Nephron progenitor cell (in vitro differentiated cells): ENCODE measurements at regions not wholly inside any gene's neighbourhood (a gene's known extent, or its start where the extent isn't known, plus 50 kb on each side); places are given as distances from the start of the nearest gene placed in this dataset.
A peak's percentile ranks its signal among the peaks of the same experiment; 100 is the strongest.

Experiments used
- DNase-seq: peaks from one replicate; pipeline ENCODE4 v3.0.0; 2021
- H3K27ac Mint-ChIP-seq: 2 replicates; pipeline ENCODE4 v1.8.0; 2021; ENCODE audit warnings: mild to moderate bottlenecking, moderate library complexity, mixed read lengths
- H3K27me3 Mint-ChIP-seq: 2 replicates; pipeline ENCODE4 v1.8.0; 2021; ENCODE audit warnings: mild to moderate bottlenecking, low read depth, mixed read lengths; ENCODE audit not compliant: poor library complexity
- H3K36me3 Mint-ChIP-seq: 2 replicates; pipeline ENCODE4 v1.8.0; 2021; ENCODE audit warnings: low read depth, mixed read lengths
- H3K4me1 Mint-ChIP-seq: 2 replicates; pipeline ENCODE4 v1.8.0; 2021; ENCODE audit warnings: mixed read lengths
- H3K4me3 Mint-ChIP-seq: 2 replicates; pipeline ENCODE4 v1.8.0; 2021; ENCODE audit warnings: mild to moderate bottlenecking, moderate library complexity, mixed read lengths
- H3K9me3 Mint-ChIP-seq: 2 replicates; pipeline ENCODE4 v1.8.0; 2021; ENCODE audit warnings: mild to moderate bottlenecking, moderate library complexity, mixed read lengths
- CTCF ChIP-seq: fragments of 200-600 bp; sonication (generic); IDR thresholded peaks from 2 replicates; pipeline ENCODE4 v1.5.0; 2021; ENCODE audit warnings: antibody characterized with exemption

DNA sequence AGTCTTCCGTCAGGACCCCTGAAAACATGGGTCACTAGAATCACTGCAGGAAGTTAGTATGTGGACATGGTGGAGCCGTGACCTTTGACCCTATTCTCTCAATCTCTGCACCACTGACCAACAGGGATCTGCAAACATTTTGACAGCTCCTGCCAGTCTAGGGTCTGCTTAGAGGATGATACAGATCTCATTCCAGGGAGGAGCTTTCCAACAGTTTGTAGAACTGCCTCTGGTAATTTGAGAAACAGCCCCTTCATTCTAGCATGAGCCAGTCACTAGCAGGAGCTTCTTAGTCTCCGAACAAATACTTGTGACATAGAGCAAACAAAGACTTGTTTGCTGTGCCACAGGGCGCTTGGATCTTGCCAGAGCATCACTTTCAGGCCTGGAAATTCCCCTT is 270.3 kb upstream of the CFAP20DC start:
- Mint-ChIP-seq H3K4me1 (peaks cover 28% of the 10 kb centered on the region), H3K27ac (peak overlapping the region; percentile 93)
- TF ChIP-seq CTCF: no peak

GRCh38 chr3:59319442-59319841 is 269.6 kb upstream of the CFAP20DC start:
- TF ChIP-seq CTCF: no peak

More for the DNA sequence above, 270.3 kb upstream of the CFAP20DC start:
- H3K4me3 Mint-ChIP-seq: no peak overlapping the region
- DNase-seq: no peak
- H3K9me3 Mint-ChIP-seq: no peaks in the 10 kb centered on the region
- no peaks in the 10 kb centered on the region for H3K27me3 Mint-ChIP-seq
- H3K36me3 Mint-ChIP-seq: no peaks in the 10 kb centered on the region

GRCh38 chr3:59318881-59319280 is 269.1 kb upstream of the CFAP20DC start:
- no peak for TF ChIP-seq CTCF
- no peak overlapping the region for H3K27ac Mint-ChIP-seq
- DNase-seq: no peak
- no peaks in the 10 kb centered on the region for H3K27me3 Mint-ChIP-seq
- no peaks in the 10 kb centered on the region for H3K36me3 Mint-ChIP-seq
- no peaks in the 10 kb centered on the region for H3K9me3 Mint-ChIP-seq
- H3K4me1 Mint-ChIP-seq: peaks cover 32% of the 10 kb centered on the region
- no peak overlapping the region for H3K4me3 Mint-ChIP-seq

More at GRCh38 chr3:59319442-59319841, 269.6 kb upstream of the CFAP20DC start:
- H3K4me3 Mint-ChIP-seq: no peak overlapping the region
- no peak for DNase-seq
- H3K9me3 Mint-ChIP-seq: no peaks in the 10 kb centered on the region
- no peaks in the 10 kb centered on the region for H3K36me3 Mint-ChIP-seq
- peak overlapping the region; percentile 93 for H3K27ac Mint-ChIP-seq
- no peaks in the 10 kb centered on the region for H3K27me3 Mint-ChIP-seq
- peaks cover 28% of the 10 kb centered on the region for H3K4me1 Mint-ChIP-seq

DNA sequence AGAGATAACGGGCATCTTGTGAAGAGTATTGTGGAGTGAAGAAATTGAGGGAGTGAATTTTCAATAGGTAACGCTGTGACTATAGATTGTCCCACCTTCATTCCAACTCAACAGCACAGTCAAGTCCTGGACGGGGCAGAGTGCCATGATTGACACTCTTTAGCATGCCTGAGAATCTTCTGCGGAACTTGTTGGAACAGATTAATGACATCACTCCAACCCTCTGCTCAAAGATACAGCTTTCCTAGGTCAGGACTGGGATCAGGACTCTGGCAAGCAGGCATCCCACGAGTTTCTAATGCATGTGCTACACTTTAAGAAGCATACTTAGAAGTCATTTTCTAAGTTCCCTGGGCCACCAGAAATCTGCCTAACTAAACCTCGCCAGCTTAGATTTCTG is 267.6 kb upstream of the CFAP20DC start:
- Mint-ChIP-seq H3K9me3 (no peaks in the 10 kb centered on the region), H3K4me3 (no peak overlapping the region), H3K36me3 (no peaks in the 10 kb centered on the region), H3K27me3 (no peaks in the 10 kb centered on the region), H3K4me1 (peaks cover 24% of the 10 kb centered on the region), H3K27ac (no peak overlapping the region)
- TF ChIP-seq CTCF: no peak
- no peak for DNase-seq

- H3K27me3 Mint-ChIP-seq: no peaks in the 10 kb centered on the region
- no peak for TF ChIP-seq CTCF
- no peak overlapping the region for H3K4me3 Mint-ChIP-seq
- no peaks in the 10 kb centered on the region for H3K9me3 Mint-ChIP-seq
- peaks cover 22% of the 10 kb centered on the region for H3K4me1 Mint-ChIP-seq
- H3K27ac Mint-ChIP-seq: no peak overlapping the region
- DNase-seq: no peak
- no peaks in the 10 kb centered on the region for H3K36me3 Mint-ChIP-seq
These were observed 267.0 kb upstream of the CFAP20DC start for GRCh38 chr3:59316688-59317275.

DNA sequence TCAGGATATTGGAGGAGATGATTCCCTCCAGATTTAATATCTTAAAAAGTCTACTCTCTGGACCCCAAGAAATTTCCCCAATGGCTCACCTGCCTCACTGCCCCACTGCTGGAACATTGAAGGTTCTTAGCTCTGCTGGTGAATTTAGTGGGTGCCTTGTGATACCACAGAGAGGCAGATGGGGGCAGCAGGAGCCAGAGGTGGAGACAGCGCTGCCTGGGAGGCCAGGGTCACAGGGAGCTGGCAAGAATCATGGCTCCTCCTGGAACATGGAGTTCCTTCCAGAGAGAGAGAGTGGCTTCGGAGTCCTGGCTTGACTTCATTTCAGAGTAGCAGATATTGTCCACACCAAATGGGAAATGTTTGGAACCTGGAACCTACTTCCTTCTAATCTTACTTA is 263.5 kb upstream of the CFAP20DC start:
- Mint-ChIP-seq H3K27ac (no peak overlapping the region), H3K9me3 (no peaks in the 10 kb centered on the region), H3K27me3 (no peaks in the 10 kb centered on the region), H3K4me3 (no peak overlapping the region), H3K36me3 (no peaks in the 10 kb centered on the region), H3K4me1 (peaks cover 26% of the 10 kb centered on the region)
- peak; percentile 54 for DNase-seq
- TF ChIP-seq CTCF: peak; percentile 60
